B cell (primary cell): ENCODE measurements at regions not wholly inside any gene's neighbourhood (a gene's known extent, or its start where the extent isn't known, plus 50 kb on each side); places are given as distances from the start of the nearest gene placed in this dataset.

Source experiments
- ATAC-seq: fragments of 200-7000 bp; cut with Tn5 transposase; one replicate; pipeline ENCODE4 v1.10.0; 2021; ENCODE audit warnings: low read depth, mild to moderate bottlenecking, moderate number of reproducible peaks, moderate library complexity
- CTCF ChIA-PET: fragments of 350-600 bp; sonication (Branson Sonifier 250); formaldehyde crosslinking; loops from one replicate; lab custom pipeline; 2021; ENCODE audit warnings: antibody characterized with exemption, inconsistent platforms; lab: Charles Lee
- POLR2A ChIA-PET: fragments of 350-600 bp; sonication (Branson Sonifier 250); formaldehyde crosslinking; loops from one replicate; lab custom pipeline; 2021; ENCODE audit warnings: antibody characterized with exemption; lab: Charles Lee
- DNase-seq: peaks from one replicate; pipeline ENCODE4 v3.0.0; 2013
- H2AFZ ChIP-seq: 2 replicates; pipeline ENCODE4 v1.6.1; 2012; ENCODE audit warnings: mild to moderate bottlenecking, low read depth, low read length; ENCODE audit not compliant: insufficient read depth, poor library complexity, severe bottlenecking
- H3K27ac ChIP-seq, 2 donors: 1 replicate in 1 of 2; 2 replicates in 1 of 2; pipeline ENCODE4 v1.5.1; 2012 to 2013; ENCODE audit warnings: low read length in 2 of 2, mild to moderate bottlenecking in 2 of 2, moderate library complexity in 1 of 2
- H3K27me3 ChIP-seq, 4 experiments: fragments of 200-600 bp in 1 of 4; sonication (generic) in 1 of 4; replicated peaks in 1 of 4; 1 replicate in 2 of 4; 2 replicates in 2 of 4; pipeline versions ENCODE4 v1.6.1 to v1.7.0; 2013 to 2016; ENCODE audit warnings: low read length in 3 of 4, mild to moderate bottlenecking in 2 of 4, mixed read lengths in 1 of 4, moderate library complexity in 1 of 4; ENCODE audit not compliant: insufficient read depth in 4 of 4, control insufficient read depth in 3 of 4; ENCODE audit errors: control extremely low read depth in 1 of 4
- H3K36me3 ChIP-seq, 2 experiments: replicated peaks in 1 of 2; 1 replicate in 1 of 2; 2 replicates in 1 of 2; pipeline versions ENCODE4 v1.6.1 to v1.7.1; 2013; ENCODE audit warnings: low read length in 1 of 2; ENCODE audit not compliant: insufficient read depth in 2 of 2, control insufficient read depth in 1 of 2; ENCODE audit errors: control extremely low read depth in 1 of 2, extremely low read depth in 1 of 2
- H3K4me1 ChIP-seq, 2 donors: fragments of 200-600 bp in 1 of 2; sonication (generic) in 1 of 2; 1 replicate in 1 of 2; 2 replicates in 1 of 2; pipeline versions ENCODE4 v1.5.1 to v1.6.1; 2013 to 2017; ENCODE audit warnings: low read length in 2 of 2; ENCODE audit not compliant: control insufficient read depth in 2 of 2, insufficient read depth in 2 of 2
- H3K4me2 ChIP-seq: replicated peaks from 2 replicates; pipeline ENCODE3; 2012; ENCODE audit warnings: mild to moderate bottlenecking, low read depth, low read length; ENCODE audit not compliant: poor library complexity, severe bottlenecking
- H3K4me3 ChIP-seq, 5 experiments: fragments of 200-600 bp in 1 of 5; sonication (generic) in 1 of 5; 1 replicate in 3 of 5; 2 replicates in 2 of 5; pipeline versions ENCODE4 v1.5.1 to v1.7.0; 2011 to 2016; ENCODE audit warnings: low read length in 4 of 5, mild to moderate bottlenecking in 4 of 5, low read depth in 2 of 5, control low read depth in 1 of 5, moderate library complexity in 1 of 5; ENCODE audit not compliant: insufficient read depth in 1 of 5; ENCODE audit errors: control extremely low read depth in 1 of 5, extremely low read depth in 1 of 5
- H3K79me2 ChIP-seq: fragments of 200-600 bp; sonication (generic); one replicate; pipeline ENCODE4 v1.6.0; 2016; ENCODE audit warnings: low read length; ENCODE audit not compliant: control insufficient read depth, insufficient read depth
- H3K9ac ChIP-seq: fragments of 200-600 bp; sonication (generic); 2 replicates; pipeline ENCODE4 v1.6.1; 2017; ENCODE audit warnings: mild to moderate bottlenecking, low read length, moderate library complexity
- H3K9me3 ChIP-seq, 3 donors: one replicate each; pipeline versions ENCODE4 v1.6.1 to v1.7.1; 2013; ENCODE audit warnings: low read length in 2 of 3; ENCODE audit not compliant: control insufficient read depth in 2 of 3, insufficient read depth in 1 of 3; ENCODE audit errors: control extremely low read depth in 1 of 3
- H4K20me1 ChIP-seq: 2 replicates; pipeline ENCODE4 v1.6.0; 2012; ENCODE audit warnings: mild to moderate bottlenecking, low read length; ENCODE audit not compliant: insufficient read depth, control insufficient read depth, poor library complexity, severe bottlenecking
- H3K27ac Mint-ChIP-seq: one replicate; pipeline ENCODE4 v1.8.0; 2021; ENCODE audit warnings: mixed read lengths
- H3K27me3 Mint-ChIP-seq: one replicate; pipeline ENCODE4 v1.8.0; 2021; ENCODE audit warnings: mixed read lengths
- H3K4me1 Mint-ChIP-seq: one replicate; pipeline ENCODE4 v1.8.0; 2021; ENCODE audit warnings: mixed read lengths
- H3K4me3 Mint-ChIP-seq: one replicate; pipeline ENCODE4 v1.8.0; 2021; ENCODE audit warnings: mixed read lengths
- H3K9me3 Mint-ChIP-seq: one replicate; pipeline ENCODE4 v1.8.0; 2022; ENCODE audit warnings: mixed read lengths; ENCODE audit not compliant: insufficient read depth
- EZH2 ChIP-seq: IDR thresholded peaks from 2 replicates; pipeline ENCODE4 v1.6.1; 2012; ENCODE audit warnings: borderline replicate concordance, low read depth, mild to moderate bottlenecking, moderate library complexity, low read length; ENCODE audit not compliant: insufficient read depth, poor library complexity, severe bottlenecking
- WGBS: methylation state at CpG from one replicate; pipeline ENCODE4 v1.1.5; 2013; ENCODE audit warnings: missing lambda C conversion rate; ENCODE audit not compliant: insufficient coverage; 5-methylcytosine and 5-hydroxymethylcytosine counted together
- intact Hi-C: fragments of 100-400 bp; cut with micrococcal nuclease; formaldehyde crosslinking; loops from one replicate; pipeline ENCODE4 v1.10.0; 2022
- TF ChIP-seq, protein P1 (sequence below): fragments of 200-600 bp; IDR thresholded peaks from one replicate; pipeline ENCODE4 v1.8.0; 2022; ENCODE audit warnings: antibody characterized with exemption, mild to moderate bottlenecking

DNA sequence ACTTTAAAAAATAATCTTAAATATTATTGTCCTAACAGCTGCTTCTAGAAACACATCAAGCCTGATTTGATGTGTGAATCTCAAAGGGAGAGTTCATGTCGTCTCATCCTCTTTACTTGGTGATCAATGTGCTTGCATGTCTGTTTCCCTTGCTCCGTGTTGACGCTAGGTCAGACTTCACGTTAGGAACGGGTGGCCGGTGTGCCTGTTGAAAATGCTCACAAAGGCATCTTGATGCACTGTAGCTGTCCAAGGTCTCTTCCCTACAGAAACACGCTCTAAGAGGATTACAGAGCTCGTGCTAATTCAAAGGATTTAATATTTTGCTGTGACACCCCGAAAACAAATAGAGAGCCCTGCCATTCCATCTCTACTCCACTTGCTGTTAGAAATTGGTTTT, 84.6 kb downstream of the ID4 start:
- H3K4me3 Mint-ChIP-seq: no peak overlapping the region
- Histone ChIP-seq H3K79me2 (no peaks in the 10 kb centered on the region), H3K36me3 (no peaks in the 10 kb centered on the region), H3K9ac (no peak overlapping the region), H4K20me1 (no peaks in the 10 kb centered on the region), H3K9me3 (no peaks in the 10 kb centered on the region), H2AFZ (no peak overlapping the region), H3K27ac (no peak overlapping the region), H3K4me3 (no peak overlapping the region), H3K4me1 (no peaks in the 10 kb centered on the region), H3K4me2 (no peak overlapping the region), H3K27me3 (no peaks in the 10 kb centered on the region)
- POLR2A ChIA-PET: no interaction called here
- ATAC-seq (no peak), DNase-seq (no peak)
- H3K27me3 Mint-ChIP-seq: no peaks in the 10 kb centered on the region
- CTCF ChIA-PET: no interaction called here
- WGBS: 94% methylated on average over 6 of the region's 9 CpGs
- H3K4me1 Mint-ChIP-seq: no peaks in the 10 kb centered on the region
- TF ChIP-seq, protein P1, sequence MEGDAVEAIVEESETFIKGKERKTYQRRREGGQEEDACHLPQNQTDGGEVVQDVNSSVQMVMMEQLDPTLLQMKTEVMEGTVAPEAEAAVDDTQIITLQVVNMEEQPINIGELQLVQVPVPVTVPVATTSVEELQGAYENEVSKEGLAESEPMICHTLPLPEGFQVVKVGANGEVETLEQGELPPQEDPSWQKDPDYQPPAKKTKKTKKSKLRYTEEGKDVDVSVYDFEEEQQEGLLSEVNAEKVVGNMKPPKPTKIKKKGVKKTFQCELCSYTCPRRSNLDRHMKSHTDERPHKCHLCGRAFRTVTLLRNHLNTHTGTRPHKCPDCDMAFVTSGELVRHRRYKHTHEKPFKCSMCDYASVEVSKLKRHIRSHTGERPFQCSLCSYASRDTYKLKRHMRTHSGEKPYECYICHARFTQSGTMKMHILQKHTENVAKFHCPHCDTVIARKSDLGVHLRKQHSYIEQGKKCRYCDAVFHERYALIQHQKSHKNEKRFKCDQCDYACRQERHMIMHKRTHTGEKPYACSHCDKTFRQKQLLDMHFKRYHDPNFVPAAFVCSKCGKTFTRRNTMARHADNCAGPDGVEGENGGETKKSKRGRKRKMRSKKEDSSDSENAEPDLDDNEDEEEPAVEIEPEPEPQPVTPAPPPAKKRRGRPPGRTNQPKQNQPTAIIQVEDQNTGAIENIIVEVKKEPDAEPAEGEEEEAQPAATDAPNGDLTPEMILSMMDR: no peak
- no peak for TF ChIP-seq EZH2
- no peaks in the 10 kb centered on the region for H3K9me3 Mint-ChIP-seq
- intact Hi-C loops: no loop called here
- no peak overlapping the region for H3K27ac Mint-ChIP-seq

DNA sequence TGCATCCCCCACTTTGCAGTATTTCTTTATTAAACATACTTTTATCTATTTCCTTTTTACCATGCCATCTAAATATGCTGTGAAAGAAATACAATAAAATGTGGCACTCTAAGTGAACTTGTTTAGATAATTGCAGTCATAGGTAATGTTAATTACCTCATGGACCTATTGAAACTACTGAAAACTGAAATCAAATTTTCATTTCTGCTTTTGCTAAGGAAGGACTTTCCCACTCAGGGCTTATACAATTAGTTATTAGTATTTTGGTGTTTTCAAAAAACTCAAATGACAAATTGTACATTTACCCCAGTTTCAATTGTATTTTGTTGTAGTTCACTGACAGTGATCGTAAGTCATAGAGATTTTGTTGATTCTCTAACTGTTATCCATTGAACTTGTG, 88.4 kb downstream of the ID4 start:
- intact Hi-C loops: no loop called here

More for the DNA sequence above, 88.4 kb downstream of the ID4 start:
- no peaks in the 10 kb centered on the region for H3K9me3 Mint-ChIP-seq
- POLR2A ChIA-PET: no interaction called here
- no peaks in the 10 kb centered on the region for H3K9me3 ChIP-seq
- no peaks in the 10 kb centered on the region for H3K27me3 ChIP-seq
- H3K9ac ChIP-seq: no peak overlapping the region
- CTCF ChIA-PET: no interaction called here
- no CpG with 5 or more reads among the region's 1 CpG for WGBS
- DNase-seq: no peak
- H3K27ac Mint-ChIP-seq: no peak overlapping the region
- H3K27ac ChIP-seq: no peak overlapping the region
- no peaks in the 10 kb centered on the region for H3K4me1 ChIP-seq
- H3K27me3 Mint-ChIP-seq: no peaks in the 10 kb centered on the region
- H3K79me2 ChIP-seq: no peaks in the 10 kb centered on the region
- H4K20me1 ChIP-seq: no peaks in the 10 kb centered on the region
- no peaks in the 10 kb centered on the region for H3K36me3 ChIP-seq
- no peak for ATAC-seq
- no peak overlapping the region for H3K4me2 ChIP-seq
- TF ChIP-seq, protein P1: no peak
- TF ChIP-seq EZH2: no peak
- H3K4me1 Mint-ChIP-seq: no peaks in the 10 kb centered on the region
- no peak overlapping the region for H3K4me3 Mint-ChIP-seq
- H2AFZ ChIP-seq: no peak overlapping the region
- no peak overlapping the region for H3K4me3 ChIP-seq
